ENCODE measurements at regions not wholly inside any gene's neighbourhood (a gene's known extent, or its start where the extent isn't known, plus 50 kb on each side); places are given as distances from the start of the nearest gene placed in this dataset.

DNA sequence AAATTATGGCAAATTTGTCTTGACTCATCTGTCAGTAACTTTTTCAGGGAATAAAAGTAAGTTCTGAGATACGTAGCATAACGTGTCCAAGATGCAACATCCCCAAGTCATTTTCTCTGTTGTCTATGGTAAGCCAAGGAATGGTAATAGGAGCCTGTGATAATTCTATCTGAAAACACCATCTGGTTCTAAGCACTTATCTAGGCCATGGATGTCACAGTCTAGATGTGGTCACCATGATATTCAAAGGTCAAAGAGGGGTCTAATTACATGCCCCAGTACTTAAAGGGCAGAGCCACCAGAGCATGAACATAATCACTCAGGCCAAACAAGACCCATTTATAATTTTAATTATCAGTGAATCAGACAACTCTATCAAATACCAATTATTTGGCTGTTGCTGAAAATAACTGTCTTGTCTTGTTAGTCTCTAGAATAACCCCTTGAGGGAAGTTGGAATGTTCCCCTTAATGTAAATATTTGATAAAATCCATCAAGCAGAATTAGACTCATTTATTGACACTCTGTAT, 225.1 kb upstream of the MPPED2 start:
- H3K4me3 ChIP-seq (ENCODE audit: low read length), result no peak overlapping the region
- DNase-seq (ENCODE audit: low read depth, low spot score), result no peak

DNA sequence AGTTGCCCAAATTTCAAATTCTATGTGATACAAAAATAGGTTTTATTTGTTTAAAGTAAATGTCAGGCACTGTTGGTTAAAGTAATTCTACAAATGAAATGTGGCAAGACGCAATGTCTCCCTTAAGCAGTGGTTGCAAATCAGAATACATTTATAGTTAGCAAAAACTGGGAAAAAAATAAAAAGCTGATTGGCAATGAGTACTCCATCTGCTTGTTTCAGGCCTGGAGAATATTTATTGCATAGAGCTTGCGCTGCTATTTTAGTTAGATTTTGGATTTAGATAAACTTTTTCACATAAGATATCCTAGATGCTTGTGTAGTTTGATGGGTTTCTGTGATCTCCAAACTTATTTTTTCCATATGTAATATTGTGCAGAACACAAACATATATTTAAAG, 224.0 kb upstream of the MPPED2 start:
- H3K4me3 ChIP-seq (ENCODE audit: low read length), result no peak overlapping the region
- DNase-seq (ENCODE audit: low read depth, low spot score), result no peak

DNA sequence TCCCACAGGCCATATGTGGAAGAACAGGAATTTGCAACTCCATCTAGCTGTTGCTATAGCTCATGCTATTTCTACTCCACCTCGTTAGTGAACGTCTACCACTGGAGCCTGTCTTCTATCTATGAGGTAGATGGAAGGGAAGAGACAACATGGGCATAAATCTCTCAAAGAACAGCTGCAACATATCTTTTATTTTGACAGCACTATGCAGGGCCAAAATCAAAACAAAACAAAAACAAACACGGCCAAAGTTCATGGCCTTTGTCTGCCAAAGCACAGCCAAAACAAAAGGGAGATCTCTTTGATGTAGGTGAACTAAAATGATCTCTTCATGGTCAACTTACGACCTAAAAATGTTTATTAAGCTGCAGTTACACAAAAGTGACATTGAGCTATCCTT, 215.2 kb upstream of the MPPED2 start:
- no peak for DNase-seq (ENCODE audit: low read depth, low spot score)
- no peak overlapping the region for H3K4me3 ChIP-seq (ENCODE audit: low read length)

DNA sequence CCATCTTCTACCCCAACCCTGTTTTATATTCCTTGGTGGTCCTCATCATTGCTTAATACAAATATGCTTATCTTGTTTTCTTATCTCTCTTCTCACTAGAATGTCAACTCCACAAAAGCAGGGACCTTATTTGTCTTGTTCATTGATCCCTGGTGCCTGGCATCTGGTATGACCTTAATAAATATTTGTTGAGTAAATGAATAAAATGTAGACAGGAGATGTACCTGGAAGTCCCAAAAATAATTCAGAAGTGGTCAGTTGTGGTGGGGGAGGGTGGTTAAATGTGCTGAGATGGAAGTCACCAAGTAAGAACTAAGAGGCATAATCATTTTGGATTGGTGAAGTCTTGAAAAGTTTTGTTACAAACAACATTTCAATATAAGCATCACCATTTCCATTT, 214.8 kb upstream of the MPPED2 start:
- no peak for DNase-seq (ENCODE audit: low read depth, low spot score)

DNA sequence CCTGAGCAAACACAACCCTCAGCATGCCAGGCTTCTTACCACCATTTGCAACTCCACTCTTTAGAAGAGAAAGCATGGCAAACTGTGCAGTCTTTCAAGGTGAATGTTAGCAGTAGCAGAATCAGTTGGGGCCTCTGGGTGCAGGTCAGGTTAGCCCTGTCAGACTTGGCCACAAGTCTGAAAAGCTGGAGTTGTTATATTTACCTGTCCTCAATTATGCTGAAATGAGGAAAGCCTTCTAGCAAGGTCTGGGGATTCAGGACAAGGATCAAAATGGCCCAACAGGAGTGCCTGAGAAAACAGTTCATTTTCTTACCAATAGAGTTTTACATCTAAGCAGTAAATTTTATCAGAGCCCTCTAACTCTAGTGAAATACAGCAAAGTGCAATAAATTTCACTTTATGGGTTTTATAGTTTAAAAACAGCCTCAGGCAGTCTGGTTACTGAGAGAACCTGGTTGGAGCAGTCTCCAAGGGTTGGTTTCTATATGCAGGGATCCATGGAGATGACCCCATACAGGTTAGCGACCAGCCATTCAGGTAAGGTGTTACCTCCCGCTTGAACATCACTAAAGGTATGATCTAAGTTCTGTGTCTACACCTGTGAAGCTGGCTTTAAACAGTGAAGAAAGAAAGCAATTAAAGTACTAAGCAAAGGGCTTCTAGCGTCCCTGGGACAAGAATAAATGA, 212.5 kb upstream of the MPPED2 start:
- no peak for DNase-seq (ENCODE audit: low read depth, low spot score)
- H3K4me3 ChIP-seq (ENCODE audit: low read length), result no peak overlapping the region

More for the DNA sequence above, 214.8 kb upstream of the MPPED2 start:
- H3K4me3 ChIP-seq (ENCODE audit: low read length), result no peak overlapping the region

DNA sequence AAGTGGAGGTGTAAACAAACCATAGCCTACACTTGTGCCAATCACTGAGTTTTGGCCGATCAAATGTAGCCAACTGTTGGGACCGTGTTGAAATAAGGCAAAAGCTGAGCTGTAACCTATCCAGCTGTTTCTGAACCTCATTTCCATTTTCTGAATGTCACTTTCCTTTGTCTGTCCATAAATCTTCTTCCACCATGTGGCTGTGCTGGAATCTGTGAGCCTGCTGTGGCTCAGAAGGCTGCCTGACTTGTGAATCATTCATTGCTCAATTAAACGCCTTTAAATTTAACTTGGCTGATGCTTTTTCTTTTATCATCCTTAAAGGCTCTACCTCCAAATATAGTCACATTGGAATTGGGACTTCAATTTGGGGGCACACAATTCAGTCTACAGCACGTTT, 203.1 kb upstream of the MPPED2 start:
- no peak for DNase-seq (ENCODE audit: low read depth, low spot score)

DNA sequence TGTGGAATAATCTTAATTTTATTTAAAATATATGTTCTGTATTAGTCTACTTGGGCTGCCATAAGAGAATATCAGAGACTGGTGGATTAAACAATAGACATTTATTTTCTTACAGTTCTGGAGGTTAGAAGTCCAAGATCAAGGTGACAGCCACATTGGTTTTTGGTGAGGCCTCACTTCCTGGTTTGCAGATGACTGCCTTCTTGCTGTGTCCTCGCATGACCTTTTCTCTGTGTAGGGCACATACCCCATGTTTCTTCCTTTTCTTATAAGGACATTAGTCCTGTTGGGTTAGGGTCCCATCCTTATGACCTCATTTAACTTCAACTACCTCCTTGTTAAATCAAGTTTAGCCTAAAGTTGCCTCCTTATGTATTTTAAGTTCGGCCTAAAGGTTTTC, 202.7 kb upstream of the MPPED2 start:
- H3K4me3 ChIP-seq (ENCODE audit: low read length), result no peak overlapping the region
- peak; percentile 7 for DNase-seq (ENCODE audit: low read depth, low spot score)

More for the DNA sequence above, 203.1 kb upstream of the MPPED2 start:
- H3K4me3 ChIP-seq (ENCODE audit: low read length), result no peak overlapping the region

DNA sequence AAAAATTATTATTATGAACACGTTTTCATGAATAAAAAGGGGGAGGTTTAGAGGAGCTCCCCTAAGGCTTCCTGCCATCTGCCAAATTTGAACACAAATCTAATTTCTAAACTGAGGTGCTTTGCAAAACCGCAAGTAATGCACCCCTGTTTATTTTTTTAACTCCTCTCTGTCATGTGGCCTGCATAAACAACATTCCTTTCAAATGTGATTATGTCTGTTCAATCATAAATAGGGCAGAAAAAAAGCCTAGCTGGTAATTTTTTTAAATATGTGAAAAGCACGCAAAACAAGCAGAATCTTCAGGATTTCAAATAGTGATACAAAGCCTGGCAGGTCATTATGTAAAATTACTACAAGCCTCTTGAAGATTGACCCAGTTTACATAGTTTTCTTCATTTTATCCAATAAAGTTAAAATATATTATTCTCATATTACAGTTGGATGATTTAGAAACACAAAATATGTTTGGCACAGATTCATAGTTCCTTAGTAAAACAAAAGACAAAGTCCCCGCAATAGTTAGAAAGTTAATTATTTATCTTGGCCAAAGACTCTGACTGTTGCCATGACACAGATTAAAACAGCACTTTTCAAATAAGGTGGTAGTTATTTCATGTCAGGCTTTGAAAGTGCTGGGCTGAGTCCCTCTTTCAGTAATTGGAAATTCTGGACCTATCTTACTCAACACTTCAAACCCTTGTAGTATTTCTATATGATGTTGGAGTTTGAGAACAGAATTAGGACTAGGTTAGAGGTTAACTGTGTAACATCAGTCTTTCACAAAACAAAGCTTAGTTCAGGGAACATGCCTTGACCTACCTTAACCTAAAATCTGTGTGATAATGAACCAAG, 200.3 kb upstream of the MPPED2 start:
- DNase-seq (ENCODE audit: low read depth, low spot score), result no peak
- H3K4me3 ChIP-seq (ENCODE audit: low read length), result no peak overlapping the region

DNA sequence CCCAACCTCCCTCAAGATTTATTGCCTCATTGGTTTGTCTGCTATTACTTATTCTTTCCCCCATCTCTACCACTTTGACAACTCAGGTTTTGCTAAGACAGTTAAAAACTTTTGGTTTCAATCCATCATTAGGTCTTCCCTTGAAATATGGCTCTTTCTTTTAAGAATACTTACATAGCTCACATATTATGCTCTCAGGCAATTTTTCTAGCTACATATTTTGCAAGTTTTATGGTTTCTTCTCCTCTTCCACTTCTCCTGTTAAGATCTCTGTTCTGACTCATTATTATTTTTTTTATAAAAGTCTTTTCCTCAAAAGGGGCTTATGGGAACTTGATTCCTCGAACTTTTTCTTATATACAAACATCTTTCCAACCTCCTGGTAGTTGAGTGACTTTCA, 192.4 kb upstream of the MPPED2 start:
- no peak for DNase-seq (ENCODE audit: low read depth, low spot score)
- no peak overlapping the region for H3K4me3 ChIP-seq (ENCODE audit: low read length)

DNA sequence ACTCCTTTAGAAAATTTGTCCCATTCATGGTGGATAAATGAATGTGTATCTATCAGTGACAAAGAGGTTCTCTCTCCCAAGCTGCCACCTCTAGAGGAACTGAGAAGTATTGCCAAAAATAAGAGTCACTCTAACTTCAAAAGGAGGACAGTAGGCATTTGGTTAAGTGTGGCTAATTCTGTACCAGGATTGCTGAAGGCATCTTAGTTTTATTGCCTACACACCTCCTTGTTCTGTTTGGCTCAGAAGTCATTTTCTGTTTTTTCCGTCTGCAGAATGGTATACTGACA, 189.0 kb upstream of the MPPED2 start:
- no peak for DNase-seq (ENCODE audit: low read depth, low spot score)
- no peak overlapping the region for H3K4me3 ChIP-seq (ENCODE audit: low read length)

DNA sequence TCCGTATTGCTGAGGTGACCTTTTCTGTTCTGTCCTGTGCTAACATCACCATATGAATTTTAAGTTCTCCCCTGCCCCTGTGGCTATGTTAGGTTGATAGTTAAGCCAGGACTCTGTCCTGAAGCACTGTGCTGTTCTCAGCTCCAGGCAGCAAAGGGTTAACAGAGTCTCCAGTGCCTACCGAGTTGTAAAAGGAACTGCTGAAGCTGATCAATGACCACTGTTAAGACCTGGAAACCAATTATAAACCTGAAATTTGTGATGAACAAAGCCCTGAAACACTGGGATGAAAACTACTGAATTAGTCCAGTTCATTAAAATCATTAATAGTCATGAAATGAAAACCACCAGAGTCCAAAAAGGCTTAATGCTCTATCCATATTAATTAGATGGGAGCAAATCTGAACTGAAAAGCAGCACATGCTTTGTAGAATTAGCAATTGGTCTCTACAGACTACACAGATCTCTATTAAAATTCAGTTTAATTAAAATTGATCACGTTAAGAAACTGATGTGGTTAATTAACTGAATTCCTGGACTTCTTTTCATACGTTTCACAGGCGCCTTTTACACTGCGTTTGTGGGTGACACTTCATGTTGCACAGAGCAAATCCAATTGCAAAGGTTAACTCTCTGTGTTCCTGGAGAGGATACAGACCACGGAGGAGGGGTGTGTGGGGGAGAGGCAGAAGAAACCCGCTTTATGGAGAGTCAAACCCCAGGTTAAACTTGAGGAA, 188.5 kb upstream of the MPPED2 start:
- H3K4me3 ChIP-seq (ENCODE audit: low read length), result no peak overlapping the region
- no peak for DNase-seq (ENCODE audit: low read depth, low spot score)

DNA sequence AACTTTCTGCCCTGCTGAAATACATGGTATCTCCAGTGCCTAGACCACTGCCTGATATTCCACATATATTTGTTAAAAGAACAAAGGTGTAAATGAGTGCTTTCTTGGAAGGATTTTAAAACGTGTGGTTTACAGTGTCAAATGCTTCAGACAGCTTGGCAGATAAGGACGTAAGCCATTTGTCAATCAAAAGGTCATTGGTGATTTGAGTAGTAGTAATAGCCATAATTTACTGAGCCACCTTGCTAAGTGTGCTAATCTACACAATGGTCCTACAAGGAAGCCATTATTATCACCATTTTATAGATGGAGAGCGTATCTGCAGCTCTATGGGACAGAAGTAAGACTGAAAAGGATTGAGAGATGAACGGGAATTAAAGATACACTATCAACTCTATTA, 186.8 kb upstream of the MPPED2 start:
- no peak for DNase-seq (ENCODE audit: low read depth, low spot score)

DNA sequence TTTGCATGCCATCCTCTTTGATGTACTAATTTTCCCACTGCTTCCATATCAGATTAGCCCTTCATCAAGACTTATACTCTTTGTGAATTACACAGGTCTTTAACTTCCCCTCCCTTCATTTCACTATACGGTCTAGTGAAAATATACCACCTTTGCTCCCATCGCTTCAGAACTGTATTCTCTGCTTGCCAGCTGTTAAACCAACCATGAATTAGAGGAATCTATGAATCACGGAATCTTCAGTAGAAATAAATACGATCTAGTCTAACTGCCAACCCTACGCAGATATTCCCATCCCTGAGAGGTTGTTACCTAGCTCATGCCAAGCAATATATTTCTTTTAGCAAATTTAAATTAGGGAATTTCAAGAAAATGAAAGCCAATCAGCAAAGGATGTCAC, 177.8 kb upstream of the MPPED2 start:
- DNase-seq (ENCODE audit: low read depth, low spot score), result no peak
- H3K4me3 ChIP-seq (ENCODE audit: low read length), result no peak overlapping the region

More for the DNA sequence above, 186.8 kb upstream of the MPPED2 start:
- no peak overlapping the region for H3K4me3 ChIP-seq (ENCODE audit: low read length)

DNA sequence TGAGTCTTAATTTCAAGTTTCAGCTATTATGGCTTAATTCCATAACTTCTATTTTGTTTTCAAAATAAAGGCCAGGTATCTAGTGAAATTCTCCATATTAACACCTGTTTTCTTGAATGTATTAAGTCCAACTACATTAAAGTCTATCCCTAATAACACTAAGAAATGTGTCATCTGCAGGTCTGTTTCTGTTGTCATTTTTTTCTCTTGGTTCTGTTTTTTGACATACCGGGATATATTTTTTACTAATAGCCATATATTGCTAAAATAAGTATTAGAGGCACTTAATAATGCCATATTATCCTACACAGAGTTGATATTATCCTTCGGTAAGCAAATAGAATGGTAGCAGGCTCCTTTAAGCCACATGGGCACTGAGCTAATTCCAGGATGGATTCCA, 176.0 kb upstream of the MPPED2 start:
- DNase-seq (ENCODE audit: low read depth, low spot score), result no peak
- no peak overlapping the region for H3K4me3 ChIP-seq (ENCODE audit: low read length)

DNA sequence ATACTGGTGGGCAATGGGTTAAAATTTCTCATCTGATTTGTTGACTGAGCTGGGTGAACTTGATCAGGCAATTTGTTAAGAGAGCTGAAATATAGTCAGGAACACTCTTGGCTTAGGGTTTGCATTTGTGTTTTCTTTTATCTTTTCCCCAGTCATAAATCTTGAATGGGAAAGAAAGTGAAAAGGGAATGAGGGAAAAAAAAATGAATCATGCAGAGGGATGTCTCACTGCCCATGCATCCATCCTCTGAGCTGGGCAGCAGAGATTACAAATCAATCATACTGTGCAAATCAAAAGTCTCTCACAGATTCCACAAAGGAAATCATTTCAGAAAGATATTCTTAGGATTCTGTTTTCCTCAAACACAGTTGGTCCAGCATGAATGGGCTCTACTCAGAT, 174.2 kb upstream of the MPPED2 start:
- no peak overlapping the region for H3K4me3 ChIP-seq (ENCODE audit: low read length)
- no peak for DNase-seq (ENCODE audit: low read depth, low spot score)

DNA sequence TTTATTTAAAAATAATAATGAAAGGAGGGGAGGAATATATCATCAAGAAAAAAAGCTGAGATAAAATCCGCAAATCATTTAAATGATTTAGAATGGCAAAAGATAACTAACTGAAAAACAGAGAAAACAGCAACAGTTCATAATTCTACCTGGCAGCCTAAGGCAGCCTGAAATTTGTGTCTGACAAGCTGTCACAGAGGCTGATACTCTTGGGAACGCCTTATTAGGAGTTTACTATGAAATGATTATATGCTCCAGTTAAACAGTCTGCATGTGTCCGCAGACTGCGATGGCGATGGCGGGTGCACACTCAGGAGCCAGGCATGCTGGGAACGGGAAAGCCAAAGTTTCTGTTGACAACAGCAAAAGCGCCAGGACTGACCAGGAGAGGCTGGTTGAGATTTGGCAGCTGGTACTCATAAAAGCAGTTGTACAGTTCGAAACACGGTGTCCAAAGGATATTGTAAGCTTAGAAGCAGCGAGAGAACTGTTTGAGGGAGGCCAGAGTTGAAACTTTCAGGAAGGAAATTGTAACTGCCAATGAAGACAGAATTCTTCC, 172.9 kb upstream of the MPPED2 start:
- H3K4me3 ChIP-seq (ENCODE audit: low read length), result no peak overlapping the region
- DNase-seq (ENCODE audit: low read depth, low spot score), result no peak

DNA sequence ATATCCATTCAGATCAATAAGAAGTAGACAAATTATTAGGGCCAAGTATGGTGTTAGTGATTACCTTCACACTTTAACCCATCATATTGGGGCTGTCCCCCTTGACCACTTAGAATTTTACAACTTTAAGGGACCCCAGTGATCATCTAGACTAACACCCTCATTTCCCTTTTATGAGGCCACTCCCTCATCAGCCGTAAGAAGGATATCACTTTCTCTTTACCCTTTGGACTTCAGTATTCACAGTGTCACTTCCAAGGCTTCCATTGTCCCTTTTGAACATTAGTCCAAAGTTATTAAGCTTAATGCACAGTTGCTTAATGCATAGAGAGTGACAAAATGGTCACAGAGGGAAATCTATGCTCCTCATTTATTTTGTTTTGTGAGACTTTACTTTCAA, 172.4 kb upstream of the MPPED2 start:
- no peak for DNase-seq (ENCODE audit: low read depth, low spot score)

DNA sequence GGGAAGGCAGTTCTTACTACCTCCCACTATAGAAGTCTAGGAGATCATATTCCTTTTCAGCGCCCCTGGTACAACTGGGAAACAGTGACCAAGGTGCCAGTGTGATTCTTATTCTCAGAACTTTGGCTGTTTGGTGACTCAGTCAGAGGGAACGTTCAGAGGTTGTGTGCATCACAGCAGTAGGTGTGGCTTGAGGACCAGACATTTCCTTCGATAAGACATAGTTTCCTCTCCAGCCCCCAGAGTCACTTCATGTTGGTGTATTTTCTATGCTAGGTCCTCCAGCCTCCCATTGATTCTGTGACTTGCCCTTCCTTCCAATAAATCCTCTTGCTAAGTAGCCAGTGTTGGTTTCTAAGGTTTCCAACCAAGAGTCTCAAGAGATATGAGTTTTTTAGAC, 171.9 kb upstream of the MPPED2 start:
- no peak for DNase-seq (ENCODE audit: low read depth, low spot score)
- no peak overlapping the region for H3K4me3 ChIP-seq (ENCODE audit: low read length)

More for the DNA sequence above, 172.4 kb upstream of the MPPED2 start:
- no peak overlapping the region for H3K4me3 ChIP-seq (ENCODE audit: low read length)

DNA sequence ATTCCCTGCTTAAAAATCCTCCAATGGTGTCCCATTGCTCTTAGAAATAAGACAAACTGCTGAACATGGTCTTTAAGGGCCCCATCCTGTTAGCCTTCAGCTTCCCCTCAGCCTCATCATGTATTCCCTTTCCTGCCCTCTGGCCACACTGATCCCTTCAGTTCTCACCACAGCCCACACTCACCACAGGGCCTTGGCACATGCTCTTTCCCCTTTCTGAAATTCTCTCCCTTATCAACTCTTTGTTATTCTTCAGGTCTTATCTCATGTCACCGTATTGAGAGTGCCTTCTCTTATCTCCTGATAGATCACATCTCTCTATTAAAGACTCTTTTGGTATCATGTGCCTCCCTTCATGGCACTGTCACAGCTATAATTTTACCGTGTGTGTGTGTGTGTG, 167.8 kb upstream of the MPPED2 start:
- DNase-seq (ENCODE audit: low read depth, low spot score), result no peak
- H3K4me3 ChIP-seq (ENCODE audit: low read length), result no peak overlapping the region

DNA sequence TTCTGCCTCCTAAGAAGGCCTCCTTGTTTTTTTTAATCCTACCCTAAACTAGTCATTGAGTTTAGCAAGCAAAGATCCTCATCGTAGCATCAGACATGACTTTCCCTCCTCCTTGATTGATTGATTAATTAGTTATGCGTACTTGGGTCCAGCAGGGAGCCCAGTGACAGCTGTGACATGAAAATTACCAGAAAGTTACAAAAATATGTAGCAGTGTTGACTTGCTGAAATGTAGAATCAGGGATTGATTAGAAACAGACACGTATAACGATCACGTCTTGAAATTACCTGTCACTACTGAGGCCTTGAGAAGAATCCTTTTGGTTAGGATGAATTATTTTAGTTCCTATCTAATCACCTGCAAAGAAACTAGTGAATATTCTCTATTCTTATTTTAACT, 167.4 kb upstream of the MPPED2 start:
- DNase-seq (ENCODE audit: low read depth, low spot score), result no peak
- no peak overlapping the region for H3K4me3 ChIP-seq (ENCODE audit: low read length)
